GM23338 (cell line): ENCODE measurements at regions not wholly inside any gene's neighbourhood (a gene's known extent, or its start where the extent isn't known, plus 50 kb on each side); places are given as distances from the start of the nearest gene placed in this dataset.

Experiments used
- ATAC-seq: fragments of 200-7000 bp; cut with Tn5 transposase; 3 replicates; pipeline ENCODE4 v1.9.1; 2020
- DNase-seq: peaks from one replicate; pipeline ENCODE4 v3.0.0-alpha.2; 2015; ENCODE audit warnings: low spot score
- H2AFZ ChIP-seq: fragments of 200-600 bp; sonication (generic); 2 replicates; pipeline ENCODE4 v1.8.0; 2016; ENCODE audit warnings: antibody characterized with exemption, mild to moderate bottlenecking, moderate library complexity
- H3F3A ChIP-seq: fragments of 200-600 bp; sonication (generic); replicated peaks from 2 replicates; pipeline ENCODE4 v1.8.0; 2017; ENCODE audit warnings: antibody characterized with exemption, mixed run types, low read depth
- H3K27ac ChIP-seq: fragments of 200-600 bp; sonication (generic); 2 replicates; pipeline ENCODE4 v1.6.1; 2016; ENCODE audit warnings: low read depth
- H3K27me3 ChIP-seq: fragments of 200-600 bp; sonication (generic); 2 replicates; pipeline ENCODE4 v1.8.0; 2016; ENCODE audit warnings: mild to moderate bottlenecking, mixed run types, moderate library complexity; ENCODE audit not compliant: insufficient read depth
- H3K36me3 ChIP-seq: fragments of 200-600 bp; sonication (generic); 2 replicates; pipeline ENCODE4 v1.8.0; 2016; ENCODE audit warnings: mild to moderate bottlenecking; ENCODE audit not compliant: insufficient read depth
- H3K4me1 ChIP-seq: fragments of 200-600 bp; sonication (generic); 2 replicates; pipeline ENCODE4 v1.8.0; 2016; ENCODE audit warnings: mild to moderate bottlenecking, moderate library complexity; ENCODE audit not compliant: insufficient read depth
- H3K4me2 ChIP-seq: fragments of 200-600 bp; sonication (generic); 2 replicates; pipeline ENCODE4 v1.7.1; 2017; ENCODE audit warnings: mixed run types
- H3K4me3 ChIP-seq: fragments of 200-600 bp; sonication (generic); 2 replicates; pipeline ENCODE4 v1.6.1; 2016; ENCODE audit warnings: mixed run types
- H3K79me2 ChIP-seq: fragments of 200-600 bp; sonication (generic); replicated peaks from 2 replicates; pipeline ENCODE4 v1.8.0; 2017; ENCODE audit warnings: mild to moderate bottlenecking; ENCODE audit not compliant: insufficient read depth
- H3K9me2 ChIP-seq: fragments of 200-600 bp; sonication (generic); 2 replicates; pipeline ENCODE4 v1.8.0; 2017; ENCODE audit not compliant: insufficient read depth
- H4K20me1 ChIP-seq: fragments of 200-600 bp; sonication (generic); replicated peaks from 2 replicates; pipeline ENCODE4 v1.8.0; 2017; ENCODE audit warnings: mild to moderate bottlenecking; ENCODE audit not compliant: insufficient read depth
- H3K27ac Mint-ChIP-seq: 2 replicates; pipeline ENCODE4 v1.8.0; 2020; ENCODE audit warnings: inconsistent platforms, mild to moderate bottlenecking, moderate library complexity, mixed read lengths
- H3K27me3 Mint-ChIP-seq: 3 replicates; pipeline ENCODE4 v1.8.0; 2022; ENCODE audit warnings: low read depth, mild to moderate bottlenecking, moderate library complexity, mixed read lengths, inconsistent platforms; ENCODE audit not compliant: insufficient read depth, poor library complexity
- H3K36me3 Mint-ChIP-seq: 3 replicates; pipeline ENCODE4 v1.8.0; 2021; ENCODE audit warnings: low read depth, mild to moderate bottlenecking, inconsistent platforms, moderate library complexity, mixed read lengths
- H3K4me1 Mint-ChIP-seq: 3 replicates; pipeline ENCODE4 v1.8.0; 2020; ENCODE audit warnings: mild to moderate bottlenecking, inconsistent platforms, mixed read lengths
- H3K4me3 Mint-ChIP-seq: 3 replicates; pipeline ENCODE4 v1.8.0; 2021; ENCODE audit warnings: moderate library complexity, mild to moderate bottlenecking, inconsistent platforms, mixed read lengths
- H3K9me3 Mint-ChIP-seq: 3 replicates; pipeline ENCODE4 v1.8.0; 2020; ENCODE audit warnings: moderate library complexity, mild to moderate bottlenecking, inconsistent platforms, mixed read lengths
- CREB1 ChIP-seq: fragments of 250-450 bp; sonication (Bioruptor Pico); IDR thresholded peaks from 2 replicates; pipeline ENCODE4 v1.5.0; 2020; ENCODE audit warnings: low read depth, mild to moderate bottlenecking, moderate library complexity
- ETS1 ChIP-seq: IDR thresholded peaks from 2 replicates; pipeline ENCODE4 v1.6.1; 2016; ENCODE audit warnings: antibody characterized with exemption
- EZH2 ChIP-seq: fragments of 200-600 bp; sonication (generic); IDR thresholded peaks from one replicate; pipeline ENCODE4 v1.8.0; 2017; ENCODE audit warnings: antibody characterized with exemption, mild to moderate bottlenecking, low read depth; ENCODE audit not compliant: unreplicated experiment
- EZH2phosphoT487 ChIP-seq: fragments of 200-600 bp; sonication (generic); IDR thresholded peaks from one replicate; pipeline ENCODE4 v1.8.1; 2018; ENCODE audit warnings: antibody characterized with exemption; ENCODE audit not compliant: unreplicated experiment
- JUNB ChIP-seq: IDR thresholded peaks from one replicate; pipeline ENCODE4 v1.6.1; 2016; ENCODE audit warnings: antibody characterized with exemption; ENCODE audit not compliant: unreplicated experiment
- NANOG ChIP-seq: IDR thresholded peaks from 2 replicates; pipeline ENCODE4 v1.6.1; 2016; ENCODE audit warnings: antibody characterized with exemption, borderline replicate concordance
- POLR2AphosphoS5 ChIP-seq: IDR thresholded peaks from 2 replicates; pipeline ENCODE4 v1.6.1; 2016; ENCODE audit warnings: antibody characterized with exemption, low read depth
- STAT1 ChIP-seq: IDR thresholded peaks from one replicate; pipeline ENCODE4 v1.6.1; 2016; ENCODE audit warnings: antibody characterized with exemption; ENCODE audit not compliant: unreplicated experiment
- ZNF114 ChIP-seq: fragments of 250-450 bp; sonication (Bioruptor Pico); IDR thresholded peaks from 2 replicates; pipeline ENCODE4 v1.5.0; 2020; ENCODE audit warnings: mild to moderate bottlenecking, moderate library complexity
- ZNF331 ChIP-seq: fragments of 250-450 bp; sonication (Bioruptor Pico); IDR thresholded peaks from 2 replicates; pipeline ENCODE4 v1.5.0; 2020; ENCODE audit warnings: low read depth, mild to moderate bottlenecking, moderate library complexity
- TF ChIP-seq, protein P1 (sequence below): IDR thresholded peaks from one replicate; pipeline ENCODE4 v1.6.1; 2018; ENCODE audit warnings: antibody characterized with exemption; ENCODE audit not compliant: unreplicated experiment
- TF ChIP-seq, protein P2 (sequence below): fragments of 250-450 bp; sonication (Bioruptor Pico); IDR thresholded peaks from 2 replicates; pipeline ENCODE4 v1.5.0; 2020; ENCODE audit warnings: mild to moderate bottlenecking, moderate library complexity
- TF ChIP-seq, protein P3 (sequence below), 2 experiments: fragments of 200-600 bp in 1 of 2; sonication (generic) in 1 of 2; conservative IDR thresholded peaks; 2 replicates each; pipeline versions ENCODE4 v1.5.1 to v1.6.1; 2016 to 2017; ENCODE audit warnings: antibody characterized with exemption in 2 of 2, low read depth in 2 of 2, mild to moderate bottlenecking in 2 of 2, moderate library complexity in 1 of 2

GRCh38 chr1:218661411-218661810, 316.3 kb downstream of the TGFB2 start:
- H3K4me3 ChIP-seq, result no peak overlapping the region
- Mint-ChIP-seq H3K4me1 (no peaks in the 10 kb centered on the region), H3K27me3 (no peaks in the 10 kb centered on the region), H3K36me3 (no peaks in the 10 kb centered on the region), H3K4me3 (no peak overlapping the region), H3K27ac (no peak overlapping the region), H3K9me3 (no peaks in the 10 kb centered on the region)
- no peaks in the 10 kb centered on the region for H4K20me1 ChIP-seq
- no peak overlapping the region for H3K4me2 ChIP-seq
- no peaks in the 10 kb centered on the region for H3K4me1 ChIP-seq
- TF ChIP-seq EZH2, result no peak
- TF ChIP-seq ZNF331, result no peak
- TF ChIP-seq CREB1 (CRISPR knock-in tag), result no peak
- TF ChIP-seq, protein P1, sequence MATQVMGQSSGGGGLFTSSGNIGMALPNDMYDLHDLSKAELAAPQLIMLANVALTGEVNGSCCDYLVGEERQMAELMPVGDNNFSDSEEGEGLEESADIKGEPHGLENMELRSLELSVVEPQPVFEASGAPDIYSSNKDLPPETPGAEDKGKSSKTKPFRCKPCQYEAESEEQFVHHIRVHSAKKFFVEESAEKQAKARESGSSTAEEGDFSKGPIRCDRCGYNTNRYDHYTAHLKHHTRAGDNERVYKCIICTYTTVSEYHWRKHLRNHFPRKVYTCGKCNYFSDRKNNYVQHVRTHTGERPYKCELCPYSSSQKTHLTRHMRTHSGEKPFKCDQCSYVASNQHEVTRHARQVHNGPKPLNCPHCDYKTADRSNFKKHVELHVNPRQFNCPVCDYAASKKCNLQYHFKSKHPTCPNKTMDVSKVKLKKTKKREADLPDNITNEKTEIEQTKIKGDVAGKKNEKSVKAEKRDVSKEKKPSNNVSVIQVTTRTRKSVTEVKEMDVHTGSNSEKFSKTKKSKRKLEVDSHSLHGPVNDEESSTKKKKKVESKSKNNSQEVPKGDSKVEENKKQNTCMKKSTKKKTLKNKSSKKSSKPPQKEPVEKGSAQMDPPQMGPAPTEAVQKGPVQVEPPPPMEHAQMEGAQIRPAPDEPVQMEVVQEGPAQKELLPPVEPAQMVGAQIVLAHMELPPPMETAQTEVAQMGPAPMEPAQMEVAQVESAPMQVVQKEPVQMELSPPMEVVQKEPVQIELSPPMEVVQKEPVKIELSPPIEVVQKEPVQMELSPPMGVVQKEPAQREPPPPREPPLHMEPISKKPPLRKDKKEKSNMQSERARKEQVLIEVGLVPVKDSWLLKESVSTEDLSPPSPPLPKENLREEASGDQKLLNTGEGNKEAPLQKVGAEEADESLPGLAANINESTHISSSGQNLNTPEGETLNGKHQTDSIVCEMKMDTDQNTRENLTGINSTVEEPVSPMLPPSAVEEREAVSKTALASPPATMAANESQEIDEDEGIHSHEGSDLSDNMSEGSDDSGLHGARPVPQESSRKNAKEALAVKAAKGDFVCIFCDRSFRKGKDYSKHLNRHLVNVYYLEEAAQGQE, result no peak
- TF ChIP-seq STAT1, result no peak
- no peak for TF ChIP-seq EZH2phosphoT487
- TF ChIP-seq ZNF114 (CRISPR knock-in tag), result no peak
- TF ChIP-seq, protein P2, sequence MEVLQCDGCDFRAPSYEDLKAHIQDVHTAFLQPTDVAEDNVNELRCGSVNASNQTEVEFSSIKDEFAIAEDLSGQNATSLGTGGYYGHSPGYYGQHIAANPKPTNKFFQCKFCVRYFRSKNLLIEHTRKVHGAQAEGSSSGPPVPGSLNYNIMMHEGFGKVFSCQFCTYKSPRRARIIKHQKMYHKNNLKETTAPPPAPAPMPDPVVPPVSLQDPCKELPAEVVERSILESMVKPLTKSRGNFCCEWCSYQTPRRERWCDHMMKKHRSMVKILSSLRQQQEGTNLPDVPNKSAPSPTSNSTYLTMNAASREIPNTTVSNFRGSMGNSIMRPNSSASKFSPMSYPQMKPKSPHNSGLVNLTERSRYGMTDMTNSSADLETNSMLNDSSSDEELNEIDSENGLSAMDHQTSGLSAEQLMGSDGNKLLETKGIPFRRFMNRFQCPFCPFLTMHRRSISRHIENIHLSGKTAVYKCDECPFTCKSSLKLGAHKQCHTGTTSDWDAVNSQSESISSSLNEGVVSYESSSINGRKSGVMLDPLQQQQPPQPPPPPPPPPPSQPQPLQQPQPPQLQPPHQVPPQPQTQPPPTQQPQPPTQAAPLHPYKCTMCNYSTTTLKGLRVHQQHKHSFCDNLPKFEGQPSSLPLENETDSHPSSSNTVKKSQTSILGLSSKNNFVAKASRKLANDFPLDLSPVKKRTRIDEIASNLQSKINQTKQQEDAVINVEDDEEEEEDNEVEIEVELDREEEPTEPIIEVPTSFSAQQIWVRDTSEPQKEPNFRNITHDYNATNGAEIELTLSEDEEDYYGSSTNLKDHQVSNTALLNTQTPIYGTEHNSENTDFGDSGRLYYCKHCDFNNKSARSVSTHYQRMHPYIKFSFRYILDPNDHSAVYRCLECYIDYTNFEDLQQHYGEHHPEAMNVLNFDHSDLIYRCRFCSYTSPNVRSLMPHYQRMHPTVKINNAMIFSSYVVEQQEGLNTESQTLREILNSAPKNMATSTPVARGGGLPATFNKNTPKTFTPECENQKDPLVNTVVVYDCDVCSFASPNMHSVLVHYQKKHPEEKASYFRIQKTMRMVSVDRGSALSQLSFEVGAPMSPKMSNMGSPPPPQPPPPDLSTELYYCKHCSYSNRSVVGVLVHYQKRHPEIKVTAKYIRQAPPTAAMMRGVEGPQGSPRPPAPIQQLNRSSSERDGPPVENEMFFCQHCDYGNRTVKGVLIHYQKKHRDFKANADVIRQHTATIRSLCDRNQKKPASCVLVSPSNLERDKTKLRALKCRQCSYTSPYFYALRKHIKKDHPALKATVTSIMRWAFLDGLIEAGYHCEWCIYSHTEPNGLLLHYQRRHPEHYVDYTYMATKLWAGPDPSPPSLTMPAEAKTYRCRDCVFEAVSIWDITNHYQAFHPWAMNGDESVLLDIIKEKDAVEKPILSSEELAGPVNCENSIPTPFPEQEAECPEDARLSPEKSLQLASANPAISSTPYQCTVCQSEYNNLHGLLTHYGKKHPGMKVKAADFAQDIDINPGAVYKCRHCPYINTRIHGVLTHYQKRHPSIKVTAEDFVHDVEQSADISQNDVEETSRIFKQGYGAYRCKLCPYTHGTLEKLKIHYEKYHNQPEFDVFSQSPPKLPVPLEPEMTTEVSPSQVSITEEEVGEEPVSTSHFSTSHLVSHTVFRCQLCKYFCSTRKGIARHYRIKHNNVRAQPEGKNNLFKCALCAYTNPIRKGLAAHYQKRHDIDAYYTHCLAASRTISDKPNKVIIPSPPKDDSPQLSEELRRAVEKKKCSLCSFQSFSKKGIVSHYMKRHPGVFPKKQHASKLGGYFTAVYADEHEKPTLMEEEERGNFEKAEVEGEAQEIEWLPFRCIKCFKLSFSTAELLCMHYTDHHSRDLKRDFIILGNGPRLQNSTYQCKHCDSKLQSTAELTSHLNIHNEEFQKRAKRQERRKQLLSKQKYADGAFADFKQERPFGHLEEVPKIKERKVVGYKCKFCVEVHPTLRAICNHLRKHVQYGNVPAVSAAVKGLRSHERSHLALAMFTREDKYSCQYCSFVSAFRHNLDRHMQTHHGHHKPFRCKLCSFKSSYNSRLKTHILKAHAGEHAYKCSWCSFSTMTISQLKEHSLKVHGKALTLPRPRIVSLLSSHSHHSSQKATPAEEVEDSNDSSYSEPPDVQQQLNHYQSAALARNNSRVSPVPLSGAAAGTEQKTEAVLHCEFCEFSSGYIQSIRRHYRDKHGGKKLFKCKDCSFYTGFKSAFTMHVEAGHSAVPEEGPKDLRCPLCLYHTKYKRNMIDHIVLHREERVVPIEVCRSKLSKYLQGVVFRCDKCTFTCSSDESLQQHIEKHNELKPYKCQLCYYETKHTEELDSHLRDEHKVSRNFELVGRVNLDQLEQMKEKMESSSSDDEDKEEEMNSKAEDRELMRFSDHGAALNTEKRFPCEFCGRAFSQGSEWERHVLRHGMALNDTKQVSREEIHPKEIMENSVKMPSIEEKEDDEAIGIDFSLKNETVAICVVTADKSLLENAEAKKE (CRISPR knock-in tag), result no peak
- TF ChIP-seq, protein P3, sequence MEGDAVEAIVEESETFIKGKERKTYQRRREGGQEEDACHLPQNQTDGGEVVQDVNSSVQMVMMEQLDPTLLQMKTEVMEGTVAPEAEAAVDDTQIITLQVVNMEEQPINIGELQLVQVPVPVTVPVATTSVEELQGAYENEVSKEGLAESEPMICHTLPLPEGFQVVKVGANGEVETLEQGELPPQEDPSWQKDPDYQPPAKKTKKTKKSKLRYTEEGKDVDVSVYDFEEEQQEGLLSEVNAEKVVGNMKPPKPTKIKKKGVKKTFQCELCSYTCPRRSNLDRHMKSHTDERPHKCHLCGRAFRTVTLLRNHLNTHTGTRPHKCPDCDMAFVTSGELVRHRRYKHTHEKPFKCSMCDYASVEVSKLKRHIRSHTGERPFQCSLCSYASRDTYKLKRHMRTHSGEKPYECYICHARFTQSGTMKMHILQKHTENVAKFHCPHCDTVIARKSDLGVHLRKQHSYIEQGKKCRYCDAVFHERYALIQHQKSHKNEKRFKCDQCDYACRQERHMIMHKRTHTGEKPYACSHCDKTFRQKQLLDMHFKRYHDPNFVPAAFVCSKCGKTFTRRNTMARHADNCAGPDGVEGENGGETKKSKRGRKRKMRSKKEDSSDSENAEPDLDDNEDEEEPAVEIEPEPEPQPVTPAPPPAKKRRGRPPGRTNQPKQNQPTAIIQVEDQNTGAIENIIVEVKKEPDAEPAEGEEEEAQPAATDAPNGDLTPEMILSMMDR (conservative IDR thresholded peaks at IDR 0.05; ENCODE audit: low read depth in 2 of 2), result no peak
- TF ChIP-seq ETS1, result no peak
- TF ChIP-seq NANOG, result no peak
- TF ChIP-seq POLR2AphosphoS5, result no peak
- no peak for TF ChIP-seq JUNB
- DNase-seq (no peak), ATAC-seq (no peak)
- no peaks in the 10 kb centered on the region for H3K79me2 ChIP-seq
- no peaks in the 10 kb centered on the region for H3K27me3 ChIP-seq
- H3K27ac ChIP-seq, result no peak overlapping the region
- H3K9me2 ChIP-seq, result 0 out of 2 replicates have a peak, but pooled peaks cover 4% of the 10 kb centered on the region
- H3F3A ChIP-seq, result no peaks in the 10 kb centered on the region
- H2AFZ ChIP-seq, result no peak overlapping the region
- no peaks in the 10 kb centered on the region for H3K36me3 ChIP-seq
